ENCODE measurements at regions not wholly inside any gene's neighbourhood (a gene's known extent, or its start where the extent isn't known, plus 50 kb on each side); places are given as distances from the start of the nearest gene placed in this dataset.

DNA sequence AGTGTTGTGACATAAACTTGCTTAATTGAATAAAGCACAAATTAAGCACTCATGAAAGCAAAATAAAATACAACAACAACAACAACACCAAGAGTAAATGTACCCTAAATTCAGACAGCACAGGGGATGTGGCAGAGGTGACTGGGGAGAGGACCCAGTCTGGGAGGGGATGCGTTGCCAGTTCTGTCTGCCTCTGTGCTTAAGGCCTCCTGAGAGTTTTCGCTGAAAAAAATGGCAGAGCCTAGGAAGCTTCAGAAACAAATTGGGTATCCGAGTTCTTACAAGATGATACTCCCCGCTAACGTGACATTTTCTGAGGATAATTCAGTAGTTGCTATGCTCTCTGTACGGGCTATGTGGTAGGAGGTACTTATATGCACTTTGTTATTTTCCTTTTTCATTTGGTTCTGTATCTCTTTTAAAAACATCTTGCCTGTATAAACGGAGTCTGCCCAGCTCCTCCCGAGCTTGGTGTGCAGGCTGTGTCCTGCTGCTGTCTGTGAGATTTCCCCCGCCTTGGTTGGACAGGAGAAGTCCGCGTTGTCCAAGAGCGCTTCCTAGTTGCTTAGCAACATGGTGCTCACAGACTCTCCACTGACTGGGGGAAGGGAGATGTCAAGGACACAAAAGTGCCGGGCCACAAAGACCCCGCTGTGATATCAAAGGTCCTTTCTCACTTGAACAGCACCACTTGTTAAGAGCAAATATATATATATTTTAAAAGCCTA, 134.2 kb upstream of the CPHXL start:
- no peak overlapping the region for H4K5ac ChIP-seq (ENCODE audit: low read depth, low read length)
- H3K4me2 ChIP-seq (ENCODE audit: low read depth, low read length) = no peak overlapping the region
- dilution Hi-C loops (cut with HindIII; ENCODE audit: low sequenced_read_pairs, unreplicated experiment) = no loop called here
- ATAC-seq (ENCODE audit: low read depth) (no peak), DNase-seq (no peak)
- H3K14ac ChIP-seq (replicated peaks; ENCODE audit: low read depth, low read length) = no peak overlapping the region
- H4K8ac ChIP-seq (ENCODE audit: low read depth in 2 of 2, low read length in 2 of 2) = no peak overlapping the region
- H3K23ac ChIP-seq (ENCODE audit: low read depth, low read length) = no peak overlapping the region
- no TSS peak for BruUV-seq (replicated peaks)
- no peaks in the 10 kb centered on the region for H4K20me1 ChIP-seq (ENCODE audit: insufficient read depth, low read length)
- intact Hi-C loops (cut with micrococcal nuclease) = no loop called here
- no peak overlapping the region for H2BK120ac ChIP-seq (ENCODE audit: low read depth, low read length)
- no peak overlapping the region for H2BK15ac ChIP-seq (ENCODE audit: low read depth, low read length)
- H3K4me1 ChIP-seq (ENCODE audit: control insufficient read depth, insufficient read depth, low read length) = no peaks in the 10 kb centered on the region
- ChIA-PET POLR2A (ENCODE audit: unreplicated experiment) (no interaction called here), CTCF (no interaction called here)
- no peak overlapping the region for H3K4me3 ChIP-seq (ENCODE audit: insufficient read depth, low read depth, low read length)
- no peak for TF ChIP-seq FOS (IDR thresholded peaks at IDR 0.05; ENCODE audit: low read depth, low read length)
- no peak for TF ChIP-seq MAZ (IDR thresholded peaks at IDR 0.05; ENCODE audit: borderline replicate concordance, low read depth, low read length)
- TF ChIP-seq CHD1 (IDR thresholded peaks at IDR 0.05; ENCODE audit: low read depth, low read length) = no peak
- TF ChIP-seq, protein P1, sequence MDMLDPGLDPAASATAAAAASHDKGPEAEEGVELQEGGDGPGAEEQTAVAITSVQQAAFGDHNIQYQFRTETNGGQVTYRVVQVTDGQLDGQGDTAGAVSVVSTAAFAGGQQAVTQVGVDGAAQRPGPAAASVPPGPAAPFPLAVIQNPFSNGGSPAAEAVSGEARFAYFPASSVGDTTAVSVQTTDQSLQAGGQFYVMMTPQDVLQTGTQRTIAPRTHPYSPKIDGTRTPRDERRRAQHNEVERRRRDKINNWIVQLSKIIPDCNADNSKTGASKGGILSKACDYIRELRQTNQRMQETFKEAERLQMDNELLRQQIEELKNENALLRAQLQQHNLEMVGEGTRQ (IDR thresholded peaks at IDR 0.05; ENCODE audit: low read depth, low read length) = no peak
- TF ChIP-seq, protein P2, sequence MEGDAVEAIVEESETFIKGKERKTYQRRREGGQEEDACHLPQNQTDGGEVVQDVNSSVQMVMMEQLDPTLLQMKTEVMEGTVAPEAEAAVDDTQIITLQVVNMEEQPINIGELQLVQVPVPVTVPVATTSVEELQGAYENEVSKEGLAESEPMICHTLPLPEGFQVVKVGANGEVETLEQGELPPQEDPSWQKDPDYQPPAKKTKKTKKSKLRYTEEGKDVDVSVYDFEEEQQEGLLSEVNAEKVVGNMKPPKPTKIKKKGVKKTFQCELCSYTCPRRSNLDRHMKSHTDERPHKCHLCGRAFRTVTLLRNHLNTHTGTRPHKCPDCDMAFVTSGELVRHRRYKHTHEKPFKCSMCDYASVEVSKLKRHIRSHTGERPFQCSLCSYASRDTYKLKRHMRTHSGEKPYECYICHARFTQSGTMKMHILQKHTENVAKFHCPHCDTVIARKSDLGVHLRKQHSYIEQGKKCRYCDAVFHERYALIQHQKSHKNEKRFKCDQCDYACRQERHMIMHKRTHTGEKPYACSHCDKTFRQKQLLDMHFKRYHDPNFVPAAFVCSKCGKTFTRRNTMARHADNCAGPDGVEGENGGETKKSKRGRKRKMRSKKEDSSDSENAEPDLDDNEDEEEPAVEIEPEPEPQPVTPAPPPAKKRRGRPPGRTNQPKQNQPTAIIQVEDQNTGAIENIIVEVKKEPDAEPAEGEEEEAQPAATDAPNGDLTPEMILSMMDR (conservative IDR thresholded peaks at IDR 0.05; ENCODE audit: low read depth, low read length) = no peak
- no peak for TF ChIP-seq CEBPB (IDR thresholded peaks at IDR 0.05; ENCODE audit: low read depth, low read length)
- TF ChIP-seq RCOR1 (IDR thresholded peaks at IDR 0.05; ENCODE audit: insufficient replicate concordance, low read length) = no peak
- TF ChIP-seq MXI1 (IDR thresholded peaks at IDR 0.05; ENCODE audit: borderline replicate concordance, low read depth, low read length) = no peak
- TF ChIP-seq RFX5 (IDR thresholded peaks at IDR 0.05; ENCODE audit: low read depth, low read length) = no peak
- TF ChIP-seq BHLHE40 (IDR thresholded peaks at IDR 0.05; ENCODE audit: low read depth, low read length) = no peak
- no peak for TF ChIP-seq NFE2L2 (IDR thresholded peaks at IDR 0.05; ENCODE audit: low read depth, low read length)
- TF ChIP-seq, protein P3, sequence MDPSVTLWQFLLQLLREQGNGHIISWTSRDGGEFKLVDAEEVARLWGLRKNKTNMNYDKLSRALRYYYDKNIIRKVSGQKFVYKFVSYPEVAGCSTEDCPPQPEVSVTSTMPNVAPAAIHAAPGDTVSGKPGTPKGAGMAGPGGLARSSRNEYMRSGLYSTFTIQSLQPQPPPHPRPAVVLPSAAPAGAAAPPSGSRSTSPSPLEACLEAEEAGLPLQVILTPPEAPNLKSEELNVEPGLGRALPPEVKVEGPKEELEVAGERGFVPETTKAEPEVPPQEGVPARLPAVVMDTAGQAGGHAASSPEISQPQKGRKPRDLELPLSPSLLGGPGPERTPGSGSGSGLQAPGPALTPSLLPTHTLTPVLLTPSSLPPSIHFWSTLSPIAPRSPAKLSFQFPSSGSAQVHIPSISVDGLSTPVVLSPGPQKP (IDR thresholded peaks at IDR 0.05; ENCODE audit: borderline replicate concordance, low read depth, low read length) = no peak
- no peak for TF ChIP-seq RAD21 (IDR thresholded peaks at IDR 0.05; ENCODE audit: low read length)
- TF ChIP-seq POLR2A (IDR thresholded peaks at IDR 0.05; ENCODE audit: low read depth, low read length) = no peak
- H3K27me3 ChIP-seq (ENCODE audit: control insufficient read depth, insufficient read depth, low read length) = no peaks in the 10 kb centered on the region
- H3K18ac ChIP-seq (ENCODE audit: low read depth, low read length) = no peak overlapping the region
- no peak overlapping the region for H2AFZ ChIP-seq (replicated peaks; ENCODE audit: low read length, poor library complexity)
- no peak overlapping the region for H3K9ac ChIP-seq (ENCODE audit: low read depth, low read length)
- in situ Hi-C loops (cut with MboI; ENCODE audit: low sequenced_read_pairs) = no loop called here
- no peak overlapping the region for H2AK9ac ChIP-seq (replicated peaks; ENCODE audit: low read depth, low read length, poor library complexity)
- H3K9me1 ChIP-seq (ENCODE audit: insufficient read depth, low read length) = no peaks in the 10 kb centered on the region
- H2BK5ac ChIP-seq (ENCODE audit: low read depth, low read length, poor library complexity, severe bottlenecking) = no peak overlapping the region
- H2BK20ac ChIP-seq (ENCODE audit: low read depth, low read length) = no peak overlapping the region
- H3K9me3 ChIP-seq (ENCODE audit: control insufficient read depth, insufficient read depth, low read length) = no peaks in the 10 kb centered on the region
- H3K36me3 ChIP-seq (ENCODE audit: control insufficient read depth, insufficient read depth, low read length) = no peaks in the 10 kb centered on the region
- no peak overlapping the region for H4K91ac ChIP-seq (ENCODE audit: insufficient read depth, low read depth, low read length)
- no CpG with 5 or more reads among the region's 14 CpGs for WGBS, 2 experiments (ENCODE audit: extremely low coverage in 2 of 2, insufficient read length in 1 of 2)
- H3K79me1 ChIP-seq (ENCODE audit: low read depth in 1 of 2, low read length in 2 of 2) = no peaks in the 10 kb centered on the region
- no peak overlapping the region for H3K56ac ChIP-seq (ENCODE audit: extremely low read depth, insufficient read depth, low read length)
- H3K27ac ChIP-seq (ENCODE audit: insufficient read depth, low read length) = no peak overlapping the region
- H2AK5ac ChIP-seq (ENCODE audit: low read depth, low read length) = no peak overlapping the region
- no peak overlapping the region for H3K4ac ChIP-seq (ENCODE audit: low read depth, low read length)

Data from IMR-90 (cell line).